Bone marrow (tissue), 2 donors: ENCODE measurements at regions not wholly inside any gene's neighbourhood (a gene's known extent, or its start where the extent isn't known, plus 50 kb on each side); places are given as distances from the start of the nearest gene placed in this dataset.

Experiments
- DNase-seq, 2 donors: peaks; one replicate each; lab custom pipeline; 2025; lab: John Stamatoyannopoulos, UW

DNA sequence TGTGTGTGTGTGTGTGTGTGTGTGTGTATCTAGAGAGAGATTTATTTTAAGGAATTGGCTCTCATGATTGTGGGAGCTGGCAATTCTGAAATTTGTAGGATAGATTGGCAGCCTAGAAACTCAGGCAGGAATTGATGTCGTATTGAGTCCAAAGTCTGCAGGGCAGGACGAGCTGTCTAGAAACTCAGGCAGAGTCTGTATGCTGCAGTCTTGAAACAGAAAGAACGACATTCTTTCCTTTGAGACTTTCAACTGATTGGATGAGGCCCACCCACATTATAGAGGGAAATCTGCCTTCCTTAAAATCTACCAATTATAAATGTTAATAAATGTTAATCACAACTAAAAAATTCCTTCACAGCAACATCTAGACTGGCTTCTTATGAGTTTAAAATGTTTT is 436.6 kb upstream of the FANCL start:
- no peak for DNase-seq

DNA sequence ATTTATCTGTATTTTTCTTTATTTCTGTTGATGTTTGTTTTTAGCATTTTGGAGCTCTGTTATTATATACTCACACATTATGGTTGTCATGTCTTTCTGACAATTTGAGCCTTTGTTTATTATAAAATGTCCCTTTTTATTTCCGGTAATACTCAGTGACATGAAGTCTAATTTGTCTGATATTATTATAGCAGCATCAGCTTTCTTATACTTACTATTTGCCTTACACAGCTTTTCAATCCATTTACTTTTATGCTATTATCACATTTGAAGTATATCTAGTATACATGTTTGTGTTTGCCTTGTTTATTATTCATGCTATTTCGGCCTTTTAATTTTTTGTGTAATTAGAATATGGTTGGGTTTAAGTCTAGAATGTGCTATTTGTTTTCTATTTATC is 430.6 kb upstream of the FANCL start:
- no peak for DNase-seq

DNA sequence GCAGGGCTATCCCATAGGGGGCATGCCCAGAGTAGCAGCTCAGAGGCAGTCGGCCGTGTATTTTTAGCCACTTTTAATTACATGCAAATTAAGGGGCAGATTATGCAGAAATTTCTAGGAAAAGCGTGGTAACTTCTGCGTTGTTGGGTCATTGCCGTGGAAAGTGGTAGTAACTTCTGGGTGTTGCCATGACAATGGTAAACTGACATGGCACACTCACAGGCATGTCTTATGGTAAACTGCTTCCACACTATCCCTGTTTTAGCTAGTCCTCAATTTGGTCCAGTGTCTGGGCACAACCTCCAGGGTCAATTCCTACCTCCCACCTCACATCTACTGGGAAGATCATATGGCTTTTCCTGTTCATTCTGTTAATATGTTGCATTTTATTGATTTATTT is 428.9 kb upstream of the FANCL start:
- no peak for DNase-seq

- DNase-seq: peak in 1 of 2 donors; percentile 13
These were observed 426.1 kb upstream of the FANCL start for GRCh38 chr2:58667137-58667774.

DNA sequence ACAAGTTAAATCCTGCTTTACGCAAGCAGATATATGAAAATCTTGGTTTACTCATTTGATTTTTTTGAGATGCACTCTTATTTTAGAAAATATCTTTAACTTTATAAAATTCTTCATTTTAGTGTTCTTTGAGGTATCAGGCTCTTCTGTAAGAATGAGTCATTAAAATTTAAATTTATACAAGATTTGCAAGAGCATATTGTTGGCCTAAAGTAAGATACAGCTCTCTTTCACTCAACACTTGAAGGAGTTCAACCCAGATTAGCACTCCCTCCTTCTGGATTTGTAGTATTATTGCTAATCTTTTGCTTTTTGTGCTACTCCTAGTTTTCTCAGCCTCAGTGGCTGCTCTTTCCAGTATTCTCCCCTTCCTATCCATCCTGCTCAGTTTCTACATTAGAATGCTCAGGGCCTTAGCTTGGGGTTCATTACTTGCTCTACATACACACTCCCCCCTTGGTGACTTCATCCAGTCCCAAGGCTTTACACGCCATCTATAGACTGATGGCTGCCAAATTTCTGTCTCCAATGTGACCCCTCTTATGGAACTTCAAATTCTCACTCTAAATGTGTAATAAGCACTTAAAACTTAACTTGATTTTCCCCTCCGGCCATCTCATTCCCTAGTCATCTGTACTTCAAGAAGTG is 425.3 kb upstream of the FANCL start:
- no peak for DNase-seq

GRCh38 chr2:58665154-58665553 is 424.0 kb upstream of the FANCL start:
- DNase-seq: no peak

DNA sequence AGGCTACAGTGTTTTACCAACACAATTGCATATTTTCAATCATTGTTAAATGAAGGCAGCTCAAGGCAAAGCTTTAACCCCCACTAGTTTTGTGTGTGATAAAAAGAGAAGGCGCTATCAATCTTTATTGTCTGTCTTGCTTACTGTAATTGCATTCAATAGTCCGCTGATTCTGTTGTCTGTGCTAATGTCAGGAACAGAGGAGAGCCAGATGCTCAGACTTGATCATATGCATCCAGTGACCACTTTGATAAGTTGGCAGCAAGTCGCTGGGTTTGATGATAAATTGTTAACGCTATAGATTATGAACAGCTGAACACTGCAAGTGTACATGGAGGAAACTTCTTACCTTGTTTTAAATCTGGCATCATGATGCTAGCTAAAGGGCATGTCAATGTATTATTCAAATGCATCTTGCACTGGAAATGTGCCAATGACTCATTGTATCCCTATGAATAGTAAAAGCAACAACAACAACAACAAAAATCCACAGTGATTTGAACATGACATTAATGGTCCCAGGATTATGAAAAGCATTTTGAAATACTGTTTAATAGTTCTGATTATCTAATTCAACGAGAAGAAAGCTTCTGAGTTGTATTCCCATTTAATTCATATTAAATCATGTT is 423.5 kb upstream of the FANCL start:
- DNase-seq: no peak

GRCh38 chr2:58660046-58660445 is 418.9 kb upstream of the FANCL start:
- DNase-seq: no peak

DNA sequence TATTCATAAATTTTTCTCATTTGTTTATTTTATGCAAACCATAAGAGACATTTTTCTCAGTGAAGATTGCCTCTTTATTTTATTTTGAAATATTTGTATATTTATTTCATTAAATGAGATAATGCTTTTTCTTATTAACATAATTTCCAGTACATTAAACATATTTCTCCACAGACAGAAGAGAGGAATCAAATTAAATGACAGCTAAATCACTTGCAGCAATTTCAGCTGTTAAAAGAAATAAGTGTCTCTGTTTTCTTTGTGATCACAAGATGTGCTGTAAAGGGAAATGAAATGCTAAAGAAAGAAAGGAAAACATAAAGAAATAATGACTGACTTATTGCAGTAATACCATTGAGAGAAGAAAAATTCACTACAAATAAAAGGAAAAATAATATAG is 414.0 kb upstream of the FANCL start:
- DNase-seq: no peak

GRCh38 chr2:58651930-58652329 is 410.8 kb upstream of the FANCL start:
- DNase-seq: no peak

DNA sequence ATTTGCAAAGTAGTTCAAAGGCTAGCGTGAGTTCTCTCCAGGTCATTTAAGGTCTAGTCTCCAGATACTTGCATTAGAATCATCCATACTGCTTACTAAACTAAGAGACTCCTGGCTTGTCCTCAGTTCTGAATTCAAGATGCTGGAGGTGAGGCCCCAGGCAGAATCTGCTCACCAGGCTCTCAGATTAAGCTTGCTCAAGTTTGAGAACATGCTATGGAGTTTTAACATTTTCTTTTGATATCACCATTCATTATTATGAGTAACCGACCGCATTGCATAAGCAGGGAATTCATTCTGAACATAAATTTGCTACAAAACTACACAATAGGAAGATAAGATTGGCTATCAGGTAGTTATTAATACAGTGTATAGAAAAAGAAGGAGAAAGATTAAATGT is 409.7 kb upstream of the FANCL start:
- no peak for DNase-seq

DNA sequence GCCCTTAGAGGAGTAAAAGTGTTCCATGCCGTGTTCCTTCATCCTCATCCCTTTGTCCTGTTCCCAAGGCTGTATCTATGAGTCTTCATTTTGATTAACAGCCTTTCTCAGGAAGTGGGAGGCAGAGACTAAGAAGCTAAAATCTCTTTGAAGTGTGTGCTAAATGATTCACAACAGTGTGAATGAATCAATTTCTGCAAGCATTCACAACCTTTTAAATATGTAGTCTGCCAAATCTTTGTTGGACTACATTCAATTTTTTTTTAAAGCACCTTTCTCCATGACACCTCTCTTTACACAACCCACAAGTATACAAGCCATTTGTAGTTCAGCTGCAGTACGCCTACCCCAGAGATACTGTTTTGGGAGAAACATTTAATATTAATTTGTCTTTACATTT is 408.6 kb upstream of the FANCL start:
- DNase-seq: no peak

- no peak for DNase-seq
These were observed 403.9 kb upstream of the FANCL start for GRCh38 chr2:58645017-58645416.

GRCh38 chr2:58644451-58644850 is 403.3 kb upstream of the FANCL start:
- no peak for DNase-seq

- no peak for DNase-seq
These were observed 399.9 kb upstream of the FANCL start for GRCh38 chr2:58641001-58641400.

- DNase-seq: no peak
These were observed 398.9 kb upstream of the FANCL start for GRCh38 chr2:58640042-58640441.

GRCh38 chr2:58638256-58638805 is 397.2 kb upstream of the FANCL start:
- DNase-seq: no peak

DNA sequence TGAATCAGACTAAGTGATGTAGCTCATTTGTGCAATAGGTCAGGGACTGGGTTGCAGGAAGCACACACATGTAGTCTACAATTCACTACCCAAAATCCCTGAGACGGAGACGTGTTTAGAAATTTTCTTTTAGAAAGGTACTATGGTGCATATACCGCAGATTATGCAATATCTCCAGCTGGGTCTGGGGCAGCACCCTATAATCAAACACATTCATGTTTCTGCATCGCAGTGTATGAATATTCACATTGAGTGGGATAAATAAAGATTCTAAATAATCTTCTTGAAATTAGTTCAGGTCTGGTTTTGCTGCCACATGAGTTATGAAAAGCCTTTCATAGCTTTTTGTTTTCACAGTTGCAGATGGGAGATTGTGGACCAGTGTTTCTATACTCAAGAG is 395.7 kb upstream of the FANCL start:
- no peak for DNase-seq

DNA sequence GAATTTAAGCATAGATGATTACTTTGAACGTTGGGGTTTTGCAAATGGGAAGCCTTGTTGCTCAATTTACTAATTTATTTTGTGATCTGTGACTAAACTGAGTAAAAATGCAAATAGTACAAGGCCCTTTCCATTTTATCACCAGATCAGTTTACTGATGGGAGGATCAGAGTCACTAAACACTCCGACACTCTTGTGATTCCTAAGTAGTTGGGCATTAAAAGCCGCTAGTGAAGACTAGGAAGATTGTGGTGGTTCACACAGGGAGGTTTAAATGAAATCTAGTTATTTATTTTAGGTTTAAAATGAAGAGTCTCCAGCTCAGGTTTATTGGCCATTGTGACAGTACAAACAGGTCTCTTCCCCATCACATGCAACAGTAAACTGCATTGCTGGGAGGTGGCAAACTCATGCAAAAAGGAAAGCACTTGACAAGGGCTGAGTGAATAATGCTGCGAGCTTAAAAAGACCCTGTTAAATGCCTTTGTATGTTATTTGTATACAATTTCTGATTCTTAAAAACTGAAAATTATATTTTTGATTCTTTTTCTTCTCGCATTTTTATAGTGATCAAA is 394.8 kb upstream of the FANCL start:
- no peak for DNase-seq

DNA sequence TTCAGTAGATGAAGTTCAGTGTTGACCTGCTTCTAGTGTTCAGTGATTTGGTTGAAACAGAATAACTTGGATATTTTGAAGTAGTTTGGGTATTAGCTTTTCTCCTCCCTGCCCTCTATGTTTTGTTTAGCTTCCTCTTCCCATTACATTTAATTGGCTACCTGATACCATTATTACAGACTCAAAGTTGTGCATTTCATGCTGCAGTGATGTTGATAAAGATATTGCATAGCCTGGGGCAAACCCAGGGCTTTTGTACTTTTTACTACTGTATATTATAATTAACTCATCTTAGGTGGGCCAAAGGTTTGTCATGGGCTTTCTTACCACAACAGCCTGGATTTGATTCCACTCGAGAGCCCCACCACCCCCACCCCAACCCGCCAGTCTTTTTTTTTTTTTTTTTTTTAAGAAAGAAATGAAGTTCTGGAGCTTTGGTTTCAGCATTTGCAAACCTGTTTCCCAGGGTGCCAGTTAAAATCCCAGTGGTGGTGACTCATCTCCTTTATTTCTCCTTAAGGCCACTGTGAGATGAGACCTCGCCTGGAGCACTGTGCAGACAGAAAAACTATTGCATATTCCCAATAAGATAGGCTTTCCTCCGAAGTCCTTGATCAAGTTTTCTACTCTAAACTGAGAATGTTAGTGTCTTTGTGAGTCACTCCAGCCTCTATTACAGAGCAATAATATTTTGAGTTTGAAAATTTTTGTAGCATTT is 393.7 kb upstream of the FANCL start:
- DNase-seq: no peak

DNA sequence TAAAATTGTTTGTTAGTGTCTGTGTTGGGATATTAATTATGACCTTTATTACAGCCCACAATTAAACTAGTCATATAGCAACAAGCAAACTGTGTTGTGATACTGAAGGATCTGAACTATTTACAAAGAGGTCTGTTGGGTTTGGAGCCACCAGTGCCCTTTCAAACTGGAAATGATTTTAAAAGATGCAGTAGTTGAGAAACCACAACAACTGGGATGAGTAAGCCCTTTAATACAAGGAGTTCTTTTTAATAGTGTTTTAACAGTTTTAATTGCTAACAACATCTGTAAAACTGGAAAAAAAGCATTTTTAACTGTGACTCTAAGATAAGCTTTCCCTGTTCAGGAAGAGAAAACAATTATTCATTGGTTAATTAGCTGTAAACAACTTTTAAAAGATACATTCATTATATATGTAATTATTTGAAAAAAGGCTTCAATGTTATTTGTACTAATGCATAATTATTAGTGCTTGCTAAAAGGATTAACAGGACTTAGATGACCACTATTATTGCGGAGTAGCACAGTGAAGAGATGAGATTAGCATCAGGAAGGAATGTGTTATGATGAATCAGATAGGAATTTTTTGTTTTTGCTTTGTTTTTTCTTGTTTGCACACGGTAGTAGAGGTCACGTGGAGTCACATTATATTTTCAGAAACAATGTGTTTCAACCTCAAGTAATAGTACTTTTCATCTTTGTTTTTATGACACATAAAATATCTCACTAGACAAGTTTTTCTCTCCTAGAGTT is 392.7 kb upstream of the FANCL start:
- no peak for DNase-seq

DNA sequence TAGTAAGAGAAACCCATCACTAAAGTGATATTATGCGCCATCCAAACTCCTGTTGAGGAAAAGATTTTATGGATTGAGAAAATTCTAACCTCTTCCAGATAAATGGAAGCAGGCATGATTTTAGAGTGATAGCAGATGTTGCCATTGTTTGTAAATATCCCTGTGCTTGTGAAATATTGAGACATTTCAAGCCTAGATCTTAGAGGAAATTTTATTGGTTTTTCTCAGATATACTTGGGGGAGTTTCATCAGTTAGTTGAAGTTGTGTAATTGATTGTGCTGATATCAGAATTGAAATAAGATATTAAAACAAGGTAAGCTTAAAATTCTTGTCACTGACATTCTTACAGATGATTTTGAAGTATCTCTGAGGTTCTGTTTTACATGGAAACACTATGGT is 390.9 kb upstream of the FANCL start:
- no peak for DNase-seq
